Mucosa of gallbladder (tissue), 1 donor: ENCODE measurements at regions not wholly inside any gene's neighbourhood (a gene's known extent, or its start where the extent isn't known, plus 50 kb on each side); places are given as distances from the start of the nearest gene placed in this dataset.

Experiments used
- DNase-seq: peaks from one replicate; pipeline ENCODE4 v3.0.0-alpha.2; 2020; ENCODE audit warnings: low spot score
- donor health status: DM: no; HTN: no; CAD: no.

DNA sequence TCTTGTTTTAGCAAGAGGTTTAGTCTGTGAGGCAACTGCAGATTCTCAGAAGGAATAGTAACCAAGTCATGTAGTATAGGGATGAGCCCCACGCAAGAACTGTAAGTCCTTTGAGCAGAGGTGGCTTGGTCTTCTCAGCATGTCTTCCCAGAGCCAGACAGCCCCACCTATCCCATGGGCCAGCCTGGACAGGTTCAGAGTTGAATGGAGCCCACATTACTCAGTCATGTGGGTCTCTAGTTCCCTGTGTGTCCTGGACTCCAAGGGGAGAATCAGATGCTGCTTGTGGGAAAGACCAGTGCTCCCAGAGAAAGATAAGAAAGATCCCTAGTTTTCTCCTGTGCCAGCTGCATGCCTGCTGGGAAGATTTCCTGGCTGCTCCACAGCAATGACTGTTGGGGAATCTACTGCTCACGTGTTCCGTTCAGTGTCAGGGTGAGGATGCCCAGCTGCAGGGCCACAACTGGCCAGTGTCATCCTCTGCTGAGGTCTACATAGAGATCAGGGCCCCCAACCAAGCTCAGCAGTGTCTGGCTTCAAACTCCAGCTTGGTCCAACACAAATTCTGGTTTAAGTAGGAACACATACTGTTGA is 66.9 kb upstream of the UNC5B start:
- no peak for DNase-seq

GRCh38 chr10:71150796-71151195 is 61.6 kb upstream of the UNC5B start:
- no peak for DNase-seq

GRCh38 chr10:71152043-71152442 is 60.3 kb upstream of the UNC5B start:
- DNase-seq = no peak

GRCh38 chr10:71156436-71156835 is 55.9 kb upstream of the UNC5B start:
- no peak for DNase-seq

DNA sequence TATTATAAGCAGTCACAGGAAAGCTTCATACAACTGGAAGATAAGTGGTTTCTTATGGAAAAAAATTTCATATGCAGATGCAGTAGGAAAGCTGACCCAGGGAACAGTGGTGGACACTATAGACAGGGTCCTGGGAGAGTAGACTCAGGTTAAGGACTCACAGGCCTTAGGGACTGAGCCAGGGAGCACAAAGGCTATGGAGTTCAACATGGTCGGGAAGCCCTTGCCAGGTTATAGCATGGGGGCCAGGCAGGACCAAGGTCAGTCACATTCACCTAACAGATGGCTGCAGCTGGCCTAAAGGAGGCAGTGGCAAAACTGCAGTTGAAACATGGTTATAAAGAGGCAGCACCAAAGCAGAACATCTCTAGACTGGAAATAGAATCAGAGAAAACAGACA is 54.9 kb upstream of the UNC5B start:
- DNase-seq = no peak

DNA sequence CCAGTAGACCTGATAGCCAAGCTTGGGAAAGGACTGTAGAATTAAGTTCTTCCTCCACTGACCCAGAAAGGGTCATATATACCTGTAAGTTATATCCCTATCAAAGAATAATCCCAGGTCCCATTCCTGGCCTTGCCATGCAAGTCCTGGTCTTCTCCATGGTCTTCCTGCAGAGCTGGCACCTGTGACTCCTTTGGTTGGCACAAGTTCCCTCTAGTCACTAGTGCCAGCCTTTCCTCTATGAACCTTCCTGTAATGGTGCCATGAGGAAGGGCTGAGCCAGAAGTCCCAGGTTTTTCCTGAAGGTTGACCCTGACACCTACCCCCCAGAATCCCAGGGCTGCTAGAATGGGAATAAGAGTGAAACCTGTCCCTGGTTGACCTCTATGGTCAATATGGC is 54.1 kb upstream of the UNC5B start:
- no peak for DNase-seq

DNA sequence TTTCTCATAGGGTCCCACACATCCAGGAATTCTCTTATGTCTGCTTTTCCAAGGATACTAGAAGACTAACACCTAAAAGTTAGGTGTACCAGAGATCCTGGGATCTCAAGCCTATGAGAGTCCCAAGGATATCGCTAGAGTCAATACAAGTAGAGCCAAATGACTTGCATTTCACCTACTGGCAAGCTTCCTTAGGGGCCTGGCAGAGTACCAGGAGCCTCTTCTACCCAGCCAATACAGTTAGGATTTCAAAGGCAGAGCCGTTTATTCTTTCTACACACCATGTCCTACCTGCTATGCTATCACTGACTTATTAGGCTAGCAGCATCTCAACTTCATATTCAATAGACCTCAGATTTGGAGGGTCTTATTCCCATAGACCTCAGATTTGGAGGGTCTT is 53.5 kb upstream of the UNC5B start:
- no peak for DNase-seq

- DNase-seq = no peak
Measured at GRCh38 chr10:71159892-71160291, 52.5 kb upstream of the UNC5B start.

DNA sequence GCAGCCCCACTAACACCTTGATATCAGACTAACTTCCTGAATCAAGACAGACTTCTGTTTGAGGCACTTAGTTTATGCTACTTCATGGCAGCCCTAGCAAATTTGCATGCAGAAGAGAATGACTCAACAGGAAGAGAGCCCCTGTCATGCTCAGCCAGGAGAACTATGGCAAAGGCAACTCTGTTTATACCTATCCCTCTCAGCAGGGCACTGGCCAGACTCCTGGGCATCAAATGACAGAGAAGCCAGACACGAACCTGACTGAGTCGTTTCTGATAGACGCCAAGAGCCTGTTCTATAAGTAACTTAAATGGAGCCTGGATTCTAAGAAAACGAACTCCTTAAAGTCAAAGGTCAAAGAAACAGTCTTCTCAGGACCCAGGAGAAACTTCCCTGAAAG is 50.9 kb upstream of the UNC5B start:
- DNase-seq = no peak
